ENCODE measurements at regions not wholly inside any gene's neighbourhood (a gene's known extent, or its start where the extent isn't known, plus 50 kb on each side); places are given as distances from the start of the nearest gene placed in this dataset.
"Not testable (repeated sequence)": the region's sequence is repeated elsewhere in the genome, so short reads cannot be mapped to it uniquely, and the experiment has no call there.

DNA sequence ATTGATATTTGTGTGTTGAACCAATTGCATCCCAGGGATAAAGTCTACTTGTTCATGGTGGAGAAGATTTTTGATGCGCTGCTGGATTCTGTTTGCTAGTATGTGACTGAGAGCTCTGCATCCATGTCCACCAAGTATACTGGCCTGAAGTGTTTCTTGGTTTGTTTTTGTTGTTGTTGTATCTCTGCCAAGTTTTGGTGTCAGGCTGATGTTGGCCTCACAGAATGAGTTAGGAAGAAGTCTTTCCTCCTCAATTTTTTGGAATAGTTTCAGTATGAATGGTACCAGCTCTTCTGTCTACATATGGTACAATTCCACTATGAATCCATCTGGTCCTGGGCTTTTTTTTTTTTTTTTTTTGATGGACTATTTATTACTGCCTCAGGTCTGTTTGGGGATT lies 50.9 kb upstream of the OSTN start:
- no peak for DNase-seq (ENCODE audit: low read depth)

DNA sequence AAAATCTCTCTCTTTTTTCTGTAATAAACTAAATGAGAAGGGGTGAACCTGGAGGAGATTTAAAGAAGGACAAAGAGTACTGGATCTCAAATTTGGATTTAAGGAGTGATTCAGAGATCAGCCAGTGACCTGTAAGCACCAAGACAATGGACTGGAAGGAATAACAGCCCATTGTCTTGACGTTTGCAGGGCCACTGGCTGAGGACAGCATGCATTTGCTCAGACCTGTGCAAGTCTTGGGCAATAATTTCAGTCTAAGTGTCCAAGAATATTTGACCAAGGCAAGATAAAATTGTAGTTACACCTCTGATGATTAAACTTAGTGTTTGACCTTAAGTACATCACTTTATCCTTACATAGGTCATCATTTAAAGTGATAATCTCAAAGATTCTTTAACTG lies 55.8 kb upstream of the OSTN start:
- no peak for DNase-seq (ENCODE audit: low read depth)

DNA sequence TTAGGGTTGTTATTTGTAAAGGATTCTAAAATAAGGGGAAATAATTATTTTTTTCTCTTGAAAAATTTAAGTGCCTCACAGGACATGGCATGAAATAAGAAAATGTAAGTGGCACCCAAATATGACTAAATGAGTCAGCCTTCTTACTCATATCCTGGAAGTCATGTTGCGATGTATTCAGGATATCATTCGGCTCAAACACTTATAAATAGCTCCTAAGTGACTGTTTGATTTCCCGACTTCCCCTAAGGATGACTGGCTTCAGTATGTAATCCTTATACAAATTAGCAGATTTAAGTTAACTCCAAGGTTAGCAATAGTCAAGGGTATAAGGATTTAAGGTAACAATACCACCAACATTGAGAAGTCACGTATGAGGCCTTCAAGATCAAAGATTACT lies 57.3 kb upstream of the OSTN start:
- DNase-seq (ENCODE audit: low read depth) = peak; percentile 96

DNA sequence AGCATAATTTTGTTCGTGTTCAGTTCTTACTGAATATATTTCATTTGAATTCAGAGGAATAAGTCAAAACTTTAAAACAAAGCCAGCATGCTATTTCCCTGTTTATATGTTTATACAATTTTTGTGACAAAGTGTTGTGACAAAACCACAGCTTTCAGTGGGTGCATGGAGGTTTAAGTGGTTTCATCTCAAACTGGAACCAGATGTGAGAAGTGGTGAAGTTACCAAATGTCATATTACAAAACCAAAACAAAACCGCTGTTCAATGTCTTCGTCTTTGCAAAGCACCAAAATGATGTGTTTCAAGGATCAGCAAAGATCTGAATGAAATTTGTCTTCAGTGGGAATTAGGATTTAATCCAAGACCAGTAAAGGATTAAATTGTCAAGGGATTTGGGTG lies 59.3 kb upstream of the OSTN start:
- DNase-seq (ENCODE audit: low read depth) = no peak

DNA sequence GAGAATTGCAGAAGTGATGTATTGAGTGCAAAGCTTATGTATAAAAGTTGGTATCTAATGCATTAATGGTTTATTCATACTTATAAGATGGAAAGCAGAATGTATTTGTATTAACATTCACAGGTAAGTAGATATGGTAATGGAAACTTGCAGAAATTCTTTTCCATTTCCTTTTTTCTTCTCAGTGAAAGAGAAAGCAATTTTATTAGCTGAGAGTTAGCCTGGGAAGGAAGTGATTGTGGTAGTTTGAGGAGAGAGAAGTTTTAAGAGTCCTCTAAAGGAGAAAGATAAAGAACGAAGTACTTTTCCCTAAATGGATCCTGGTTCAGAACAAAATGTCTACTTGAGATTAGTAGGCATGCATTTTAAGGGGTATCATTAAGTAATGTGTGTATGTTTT lies 60.1 kb upstream of the OSTN start:
- no peak for DNase-seq (ENCODE audit: low read depth)

DNA sequence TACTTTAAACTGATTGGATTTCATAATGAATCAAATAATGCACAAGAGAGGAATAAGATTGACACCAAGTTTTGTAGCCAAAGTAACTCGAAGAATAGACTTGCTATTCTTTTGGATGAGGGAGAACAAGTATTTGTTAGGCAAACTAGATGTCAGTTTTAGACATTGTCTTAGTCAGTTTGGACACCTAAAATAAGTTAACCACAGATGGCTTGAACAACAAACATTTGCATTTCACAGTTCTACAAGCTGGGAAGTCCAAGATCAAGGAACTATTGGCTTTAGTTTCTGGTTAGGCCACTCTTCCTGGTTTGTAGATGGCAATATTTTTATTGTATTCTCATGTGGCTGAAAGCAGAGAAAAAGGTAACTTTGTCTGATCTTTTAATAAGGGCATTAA lies 61.3 kb upstream of the OSTN start:
- DNase-seq (ENCODE audit: low read depth) = no peak

DNA sequence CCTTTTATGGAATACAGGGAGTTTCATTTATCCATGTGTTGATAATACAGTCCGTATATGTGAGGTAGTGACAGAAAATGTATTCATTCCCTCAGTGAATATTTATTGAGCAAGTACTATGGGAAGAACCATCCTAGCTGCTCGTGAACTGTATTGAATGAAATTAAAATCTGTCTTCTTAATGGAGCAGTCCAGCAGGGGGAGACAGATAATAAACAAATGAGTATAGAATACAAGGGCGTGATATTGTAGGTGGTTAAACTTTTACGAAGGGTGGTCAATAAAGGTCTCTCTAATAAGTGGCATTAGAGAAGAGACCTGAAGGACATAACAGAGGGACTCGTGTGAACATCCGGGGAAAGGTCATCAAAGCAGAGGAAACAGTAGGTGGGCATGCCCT lies 62.7 kb upstream of the OSTN start:
- DNase-seq (ENCODE audit: low read depth) = peak; percentile 22

DNA sequence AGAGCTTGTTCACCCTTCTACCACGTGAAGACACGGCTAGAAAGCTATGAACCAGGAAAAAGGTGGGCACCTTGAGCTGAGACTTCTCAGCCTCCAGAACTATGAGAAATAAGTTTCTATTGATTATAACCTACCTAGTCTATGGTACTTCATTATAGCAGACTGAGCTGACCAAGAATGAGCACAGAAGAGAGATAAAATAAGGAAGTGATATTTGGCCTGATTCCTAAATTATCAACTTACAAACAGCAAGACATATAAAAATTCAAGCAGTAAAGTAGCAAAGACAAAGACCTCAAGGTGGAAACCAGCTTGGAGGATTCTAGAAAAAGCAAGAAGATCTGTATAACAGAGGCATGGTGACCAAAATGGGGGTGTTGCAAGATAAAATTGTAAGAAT lies 63.9 kb upstream of the OSTN start:
- no peak for DNase-seq (ENCODE audit: low read depth)

DNA sequence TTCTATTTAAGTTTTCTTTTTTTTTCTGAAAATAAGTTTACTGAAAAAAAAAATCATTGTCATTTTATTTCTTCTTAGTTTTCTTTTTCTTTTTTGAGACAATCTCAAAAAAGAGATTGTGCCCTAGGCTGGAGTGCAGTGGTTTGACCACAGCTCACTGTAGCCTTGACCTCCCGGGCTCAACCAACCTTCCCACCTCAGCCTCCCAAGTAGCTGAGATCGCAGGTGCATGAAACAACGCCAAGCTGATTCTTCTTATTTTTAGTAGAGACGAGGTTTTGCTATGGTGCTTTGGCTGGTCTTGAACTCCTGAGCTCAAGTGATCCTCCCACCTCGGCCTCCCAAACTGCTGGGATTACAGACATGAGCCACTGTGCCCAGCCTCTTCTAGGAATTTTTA lies 65.7 kb upstream of the OSTN start:
- no peak for DNase-seq (ENCODE audit: low read depth)

DNA sequence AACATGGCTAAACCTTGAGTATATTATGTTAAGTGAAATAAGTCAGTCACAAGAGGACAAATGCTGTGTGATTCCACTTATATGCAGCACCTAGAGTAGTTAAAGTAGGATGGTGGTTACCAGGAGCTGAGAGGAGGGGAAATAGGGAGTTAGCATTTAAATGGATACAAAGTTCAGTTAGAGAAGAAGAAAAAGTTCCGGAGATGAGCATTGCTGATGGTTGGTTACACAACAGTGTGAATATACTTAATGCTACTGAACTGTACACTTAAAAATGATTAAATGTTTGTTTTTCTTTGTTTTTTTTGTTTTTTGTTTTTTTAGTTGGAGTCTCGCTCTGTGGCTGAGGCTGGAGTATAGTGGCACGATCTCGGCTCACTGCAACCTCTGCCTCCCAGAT lies 67.7 kb upstream of the OSTN start:
- DNase-seq (ENCODE audit: low read depth) = no peak

DNA sequence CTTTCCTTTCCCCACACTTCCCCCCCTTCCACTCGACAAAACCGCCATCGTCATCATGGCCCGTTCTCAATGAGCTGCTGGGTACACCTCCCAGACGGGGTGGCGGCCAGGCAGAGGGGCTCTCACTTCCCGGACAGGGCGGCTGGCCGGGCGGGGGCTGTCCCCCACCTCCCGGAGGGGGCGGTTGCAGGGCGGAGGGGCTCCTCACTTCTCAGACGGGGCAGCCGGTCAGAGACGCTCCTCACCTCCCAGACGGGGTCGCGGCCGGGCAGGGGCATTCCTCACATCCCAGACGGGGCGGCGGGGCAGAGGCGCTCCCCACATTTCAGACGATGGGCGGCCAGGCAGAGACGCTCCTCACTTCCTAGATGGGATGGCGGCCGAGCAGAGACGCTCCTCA lies 74.2 kb upstream of the OSTN start:
- not testable (repeated sequence) for DNase-seq (ENCODE audit: low read depth)

DNA sequence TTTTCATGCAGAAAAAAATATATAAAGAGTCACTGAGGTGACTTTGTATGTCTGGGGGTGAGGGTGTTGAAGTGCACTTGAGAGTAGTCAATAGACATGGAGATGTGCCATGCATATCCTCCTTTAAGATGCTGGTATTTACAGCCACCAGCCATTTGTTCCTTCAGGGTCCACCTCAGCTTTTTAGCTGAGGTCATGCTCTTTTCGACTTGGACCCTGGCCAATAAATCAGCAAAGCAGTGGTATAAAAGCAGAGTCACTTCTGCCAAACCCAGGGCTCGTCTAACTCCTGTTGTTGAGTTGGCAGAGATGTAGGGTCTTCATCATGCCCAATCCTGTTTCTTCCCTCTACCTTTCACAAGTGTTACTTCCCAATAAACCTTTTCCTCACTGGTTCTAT lies 75.1 kb upstream of the OSTN start:
- DNase-seq (ENCODE audit: low read depth) = no peak

DNA sequence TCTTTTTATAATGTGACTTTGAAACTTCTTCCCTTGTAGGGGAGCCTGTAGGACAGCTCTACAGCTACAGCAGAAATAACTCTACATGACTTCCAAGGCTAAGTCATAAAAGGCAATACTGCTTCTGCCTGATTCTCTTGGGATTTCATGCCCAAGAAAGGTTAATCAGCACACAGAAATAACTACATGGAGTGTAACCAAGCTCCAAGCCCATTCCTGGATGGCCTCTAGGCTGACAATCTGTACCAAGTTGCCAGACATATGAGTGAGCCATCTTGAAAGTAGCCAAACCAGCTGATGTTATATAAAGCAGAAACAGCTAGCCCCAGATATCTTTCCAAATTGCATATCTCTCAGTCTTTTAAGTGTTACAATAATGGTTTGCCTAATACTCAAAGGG lies 75.8 kb upstream of the OSTN start:
- DNase-seq (ENCODE audit: low read depth) = no peak

DNA sequence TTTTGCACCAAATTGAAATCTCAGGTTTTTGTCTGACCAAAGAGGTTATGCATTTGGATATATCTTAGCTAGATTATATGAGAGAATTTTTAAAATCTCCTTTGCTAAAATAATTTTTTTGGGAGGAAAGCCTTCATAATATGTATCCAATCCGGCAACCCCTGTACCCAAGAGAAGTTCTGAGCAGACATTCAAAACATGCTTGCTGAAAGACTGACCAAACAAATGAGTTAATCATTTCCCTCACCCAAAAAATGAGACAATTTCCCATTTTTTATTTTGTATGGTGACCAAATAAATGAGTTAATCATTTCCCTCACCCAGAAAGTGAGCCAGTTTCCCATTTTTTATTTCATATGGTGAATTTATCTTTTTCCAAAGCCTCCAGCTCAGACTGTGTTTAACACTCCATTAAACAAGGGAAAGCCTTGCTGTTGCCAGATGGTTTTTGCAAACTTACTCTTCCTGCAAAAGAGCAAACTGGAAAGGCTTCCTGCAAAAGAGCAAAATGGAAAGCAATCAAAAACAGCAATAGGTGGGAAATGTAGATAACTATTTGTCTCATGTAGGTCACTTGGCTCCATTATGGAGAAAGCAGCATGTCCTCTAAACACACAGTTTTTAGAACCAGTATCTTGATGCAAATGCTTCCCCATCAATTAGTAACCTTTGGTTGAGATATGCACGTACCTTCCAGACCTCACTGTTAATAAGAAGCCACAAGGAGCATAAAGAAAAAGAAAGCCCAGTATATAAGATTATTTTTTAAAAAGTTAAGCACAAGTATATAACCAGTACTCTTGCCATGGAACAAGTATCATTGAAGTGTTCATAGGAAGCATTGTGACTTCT lies 78.4 kb upstream of the OSTN start:
- DNase-seq (ENCODE audit: low read depth) = no peak

DNA sequence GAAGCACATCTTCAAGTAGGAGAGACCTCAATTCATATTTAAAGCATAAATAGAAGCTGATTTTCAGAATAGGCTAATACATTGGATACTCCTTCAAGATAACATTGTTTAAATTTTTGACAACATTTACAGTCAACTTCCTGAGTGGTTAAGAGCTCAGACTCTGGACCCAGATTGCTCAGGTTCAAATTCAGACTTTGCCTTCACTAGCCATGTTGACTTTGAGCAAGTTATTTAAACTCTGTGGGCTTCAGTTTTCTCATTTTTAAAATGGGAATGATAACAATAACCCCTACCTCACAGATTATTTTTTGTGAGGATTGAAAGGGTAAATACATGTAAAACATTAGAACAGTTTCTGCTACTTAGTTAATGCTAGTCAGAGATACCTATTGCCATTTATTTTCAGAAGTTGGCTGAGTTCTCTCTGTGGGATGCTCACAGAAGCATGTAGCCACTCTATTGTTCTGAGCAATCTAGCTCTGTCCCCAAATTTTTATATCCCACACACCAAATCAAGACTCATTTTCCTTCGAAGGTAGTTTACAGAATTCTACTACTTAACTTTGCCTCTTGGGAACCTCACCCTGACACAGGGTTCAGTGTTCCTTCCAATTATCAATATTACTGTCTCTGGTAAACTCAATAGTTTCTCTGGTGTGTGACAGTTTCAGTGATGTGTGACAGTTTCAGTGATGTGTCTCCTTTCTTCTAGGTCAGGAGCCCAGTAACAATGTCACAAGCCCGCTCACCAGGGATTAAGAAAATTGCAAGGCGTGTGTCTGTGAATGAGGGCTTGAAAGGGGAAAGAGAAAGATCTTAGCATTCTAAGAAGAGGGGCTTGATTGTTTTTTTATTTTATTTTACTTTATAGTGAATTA lies 79.4 kb upstream of the OSTN start:
- DNase-seq (ENCODE audit: low read depth) = no peak

DNA sequence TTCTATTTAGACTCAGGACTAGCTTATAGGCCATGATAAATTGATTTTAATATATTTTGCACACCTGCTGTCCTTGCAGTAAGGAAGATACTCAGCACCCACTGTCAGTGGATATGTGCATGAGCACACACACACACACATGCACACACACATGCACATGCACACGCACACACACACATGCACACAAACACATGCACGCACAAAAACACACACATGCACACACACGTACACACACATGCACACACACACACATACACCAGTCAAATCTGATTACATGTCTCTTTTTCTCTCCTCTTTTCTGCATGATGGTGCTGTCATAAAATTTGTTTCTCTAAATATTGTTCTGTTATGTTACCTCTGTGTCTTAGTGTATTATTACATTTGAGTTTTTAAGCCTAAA lies 87.3 kb upstream of the OSTN start:
- no peak for DNase-seq (ENCODE audit: low read depth)

DNA sequence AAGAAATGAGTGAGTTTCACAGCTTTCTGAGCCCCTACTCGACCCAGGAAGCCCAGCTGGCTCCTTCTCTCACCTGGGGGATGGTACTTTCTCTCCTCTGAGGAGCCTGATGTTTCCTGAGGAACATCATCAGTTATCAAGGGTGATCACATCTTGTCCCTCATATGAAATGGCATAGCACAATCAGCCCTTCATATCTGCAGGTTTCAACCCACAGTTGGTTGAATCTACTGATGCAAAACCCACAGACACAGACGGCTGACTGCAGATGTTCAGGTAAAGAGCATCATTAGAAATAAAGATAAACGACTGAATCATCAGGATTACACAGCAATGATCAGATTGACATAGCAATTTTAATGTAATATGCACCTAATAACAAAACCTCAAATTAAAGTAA lies 93.6 kb upstream of the OSTN start:
- no peak for DNase-seq (ENCODE audit: low read depth)

DNA sequence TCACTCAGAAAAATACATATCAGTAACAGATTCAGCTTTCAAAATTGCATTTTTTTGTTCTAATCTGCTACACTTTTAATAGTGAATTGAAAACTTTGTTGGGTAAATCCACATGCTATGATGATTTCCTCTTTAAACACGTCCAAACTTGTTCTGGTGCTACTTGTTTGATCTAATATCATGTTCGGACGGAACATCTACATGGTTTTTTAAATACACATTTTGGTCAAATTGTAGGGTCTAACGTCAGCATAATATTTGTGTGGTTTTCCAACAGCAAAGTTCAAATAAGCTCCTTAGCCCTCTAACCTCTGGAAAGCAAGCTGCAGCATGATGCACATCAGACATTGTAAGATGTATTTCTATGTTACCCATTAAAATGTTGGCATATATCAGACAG lies 98.5 kb upstream of the OSTN start:
- no peak for DNase-seq (ENCODE audit: low read depth)

DNA sequence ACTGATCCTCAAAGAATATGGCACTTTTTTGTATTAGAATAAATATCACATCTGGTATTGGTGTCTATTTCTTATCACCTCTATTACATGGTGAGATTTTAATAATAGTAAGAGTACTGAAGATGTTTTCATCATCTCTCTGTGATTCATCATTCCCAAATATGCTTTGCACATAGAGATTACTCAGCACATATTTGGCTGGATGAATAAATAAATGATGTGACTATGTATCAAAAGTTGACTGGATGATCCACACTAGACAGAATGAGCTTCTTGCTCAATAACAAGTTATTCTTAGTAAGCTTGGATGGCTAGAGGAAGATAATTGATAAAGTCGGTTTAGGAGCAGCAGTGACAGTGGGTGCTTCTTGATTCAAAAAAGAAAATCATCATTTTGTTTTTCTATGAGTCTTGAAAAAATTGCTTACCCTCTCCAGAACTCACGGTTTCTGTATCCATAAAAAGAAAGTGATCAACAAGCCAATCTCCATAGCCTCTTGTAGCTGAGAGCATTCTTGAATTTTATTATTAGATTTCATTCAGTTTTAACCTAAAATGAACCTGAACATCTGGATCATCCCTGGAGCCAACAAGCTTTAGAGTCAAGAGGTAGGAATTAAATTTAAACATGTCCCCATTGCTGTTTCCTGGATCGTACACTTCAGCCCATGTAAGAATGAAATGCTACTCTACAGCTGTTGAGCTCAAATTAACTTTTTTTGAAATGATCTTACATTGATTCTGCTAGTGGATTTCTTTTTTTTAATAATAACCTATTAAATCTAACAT lies 104.8 kb upstream of the OSTN start:
- peak; percentile 35 for DNase-seq (ENCODE audit: low read depth)

DNA sequence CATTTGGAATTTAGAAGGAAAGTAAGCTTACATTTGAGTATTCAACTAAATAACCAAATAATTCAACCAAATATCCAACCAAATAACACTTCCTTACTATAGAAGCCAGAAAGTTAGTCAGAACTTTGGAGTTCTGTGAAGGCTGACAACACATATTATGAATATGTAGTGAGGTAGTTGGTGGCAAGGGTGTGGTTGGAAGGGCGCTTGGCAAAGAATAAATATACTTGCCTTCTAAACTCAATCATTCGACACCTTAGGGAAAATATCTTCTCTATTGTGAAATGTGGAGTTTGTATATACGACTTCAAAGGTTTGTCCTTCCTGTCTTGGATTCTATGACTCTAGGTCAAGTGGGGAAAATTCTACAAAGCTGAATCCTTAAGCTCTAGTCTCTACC lies 111.7 kb upstream of the OSTN start:
- DNase-seq (ENCODE audit: low read depth) = peak; percentile 21

DNA sequence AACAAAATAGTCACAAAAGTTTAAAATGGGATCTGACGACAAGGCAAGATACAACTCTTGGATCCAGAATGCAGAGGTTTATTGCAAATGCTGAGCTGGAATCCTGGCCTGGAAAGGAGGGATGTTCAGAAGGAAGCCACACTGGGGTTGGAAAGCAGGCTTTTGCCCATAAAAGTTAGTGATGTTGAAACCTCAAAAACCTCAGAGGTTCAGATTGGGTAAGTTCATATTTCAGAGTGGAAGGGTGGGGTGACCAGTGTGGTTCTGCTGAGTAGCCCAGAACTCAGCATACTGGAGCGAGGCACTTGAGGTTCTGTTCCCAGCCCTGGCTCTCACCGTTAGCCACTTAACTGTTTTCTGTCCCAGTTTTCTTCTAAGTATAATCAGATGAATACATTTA lies 114.0 kb upstream of the OSTN start:
- peak; percentile 36 for DNase-seq (ENCODE audit: low read depth)

DNA sequence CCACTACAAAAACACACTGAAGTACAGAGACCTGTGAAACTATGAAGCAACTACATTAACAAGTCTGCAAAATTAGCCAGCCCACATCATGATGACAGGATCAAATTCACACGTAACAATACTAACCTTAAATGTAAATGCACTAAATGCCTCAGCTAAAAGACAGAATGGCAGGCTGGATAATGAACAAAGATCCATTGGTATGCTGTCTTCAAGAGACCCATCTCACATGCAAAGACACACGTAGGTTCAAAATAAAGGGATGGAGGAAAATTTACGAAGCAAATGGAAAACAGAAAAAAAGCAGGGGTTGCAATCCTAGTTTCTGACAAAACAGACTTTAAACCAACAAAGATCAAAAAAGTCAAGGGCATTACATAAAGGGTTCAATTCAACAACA lies 120.1 kb upstream of the OSTN start:
- DNase-seq (ENCODE audit: low read depth) = not testable (repeated sequence)
